ENCODE measurements at regions not wholly inside any gene's neighbourhood (a gene's known extent, or its start where the extent isn't known, plus 50 kb on each side); places are given as distances from the start of the nearest gene placed in this dataset.

DNA sequence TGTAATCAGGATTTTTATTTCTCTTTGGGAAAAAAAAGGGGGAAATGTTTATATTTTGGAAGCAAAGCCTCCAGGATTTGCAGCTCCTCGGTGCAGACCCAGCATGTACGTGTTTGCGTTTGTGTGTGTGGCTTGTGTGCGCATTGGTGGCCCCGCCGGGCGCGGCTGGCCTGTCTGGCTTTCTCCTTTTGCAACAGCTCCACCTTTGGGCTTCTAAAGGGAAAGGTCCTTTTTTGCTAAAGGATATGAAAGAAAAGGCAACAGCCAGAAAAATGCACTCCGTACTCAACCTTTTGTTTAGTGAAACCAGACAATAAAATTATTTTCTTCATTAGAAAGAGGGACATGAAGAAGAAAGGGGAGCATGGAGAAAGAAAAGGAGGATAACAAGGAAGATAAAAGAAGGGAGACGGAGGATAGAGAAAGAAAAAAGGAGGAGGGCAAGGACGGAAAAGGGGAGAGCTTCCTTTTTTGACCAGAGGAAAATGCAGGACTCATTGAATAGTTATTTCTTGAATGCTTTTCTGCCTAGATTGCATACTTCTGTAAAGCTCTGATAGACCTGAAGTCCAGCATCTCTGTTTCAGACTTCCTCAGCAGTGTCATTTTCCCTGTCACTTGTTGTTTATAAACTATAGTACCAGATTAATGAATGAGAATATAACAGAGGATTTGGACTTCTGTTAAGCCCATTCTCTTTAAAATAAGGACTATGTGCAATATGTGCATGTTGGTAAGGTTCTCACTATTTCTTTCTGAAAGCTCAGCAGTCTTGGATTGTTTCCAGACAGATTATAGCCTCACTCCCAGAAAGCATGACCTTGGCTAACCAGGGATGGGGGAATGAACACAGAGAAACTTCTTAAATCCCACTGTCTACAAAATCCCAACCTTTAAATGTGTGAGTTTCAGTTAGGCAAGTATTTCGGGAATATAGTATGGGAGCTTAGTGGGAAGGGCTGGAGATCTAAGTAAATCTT lies 563.1 kb upstream of the PIK3C3 start:
- no peak for FAIRE-seq
- in situ Hi-C loops (cut with MboI) = no loop called here

More for the DNA sequence above, 563.1 kb upstream of the PIK3C3 start:
- ChIA-PET SMC1A (ENCODE audit: uncharacterized antibody, unreplicated experiment) (interaction anchor here (1.0 kb wide), 1 partner anchor 457 kb away, joined by 3 read pairs; no protein-coding TSS in a partner anchor), RAD21 (ENCODE audit: unreplicated experiment) (interaction anchor here (0.7 to 1.6 kb wide), 2 partner anchors 12 to 518 kb away, joined by 3 read pairs; no protein-coding TSS in a partner anchor), CTCF (interaction anchor here (0.9 to 2.1 kb wide), 4 partner anchors 10 to 517 kb away, joined by 4 to 10 read pairs (median 4); no protein-coding TSS in a partner anchor), POLR2A (no interaction called here)
- no peak for DNase-seq (ENCODE audit: low read depth, low spot score)
- H3K36me3 ChIP-seq (ENCODE audit: control insufficient read depth in 2 of 2, insufficient read depth in 2 of 2, low read length in 1 of 2) = no peaks in the 10 kb centered on the region
- BruUV-seq (replicated peaks) = no TSS peak
- H3K4me2 ChIP-seq (ENCODE audit: control insufficient read depth, insufficient read depth) = no peak overlapping the region
- intact Hi-C loops (cut with micrococcal nuclease; ENCODE audit: unreplicated experiment) = loop anchor here (10.0 kb wide), 1 partner anchor 457 kb away; no protein-coding TSS in a partner anchor
- 22% methylated on average over 12 of the region's 12 CpGs for WGBS (ENCODE audit: insufficient coverage, insufficient replicate concordance, low lambda C conversion rate, missing lambda C conversion rate)
- H3K27me3 ChIP-seq (replicated peaks in 1 of 2; ENCODE audit: control insufficient read depth in 2 of 2, insufficient read depth in 2 of 2, low read length in 1 of 2) = peaks cover 0 to 3% of the 10 kb centered on the region in 2 experiments; a peak in 1 of 4 replicates
- H4K20me1 ChIP-seq (ENCODE audit: control insufficient read depth, insufficient read depth) = no peaks in the 10 kb centered on the region
- ATAC-seq = peak; percentile 65
- no peak overlapping the region for H3K4me3 ChIP-seq
- H3K79me2 ChIP-seq (ENCODE audit: control insufficient read depth, insufficient read depth, low read length) = no peaks in the 10 kb centered on the region
- no peaks in the 10 kb centered on the region for H3K9me3 ChIP-seq (replicated peaks; ENCODE audit: control insufficient read depth, insufficient read depth, low read length)
- no peak overlapping the region for H3K9ac ChIP-seq (ENCODE audit: control insufficient read depth, insufficient read depth, low read length)
- peak overlapping the region; percentile 39; the same call in 1 of the 2 replicates for H2AFZ ChIP-seq (ENCODE audit: control insufficient read depth, low read depth, low read length)
- TF ChIP-seq RAD21 (IDR thresholded peaks at IDR 0.05; ENCODE audit: insufficient read depth, low read depth, low read length) (peak; percentile 61), SUPT20H (IDR thresholded peaks at IDR 0.05; ENCODE audit: borderline replicate concordance, control insufficient read depth, low read depth, low read length) (no peak), CHD2 (IDR thresholded peaks at IDR 0.05; ENCODE audit: borderline replicate concordance, low read depth, low read length) (no peak), SMC3 (IDR thresholded peaks at IDR 0.05; ENCODE audit: borderline replicate concordance, low read length) (peak; percentile 16; the same call in 1 of the 2 replicates)
- TF ChIP-seq, protein P1, sequence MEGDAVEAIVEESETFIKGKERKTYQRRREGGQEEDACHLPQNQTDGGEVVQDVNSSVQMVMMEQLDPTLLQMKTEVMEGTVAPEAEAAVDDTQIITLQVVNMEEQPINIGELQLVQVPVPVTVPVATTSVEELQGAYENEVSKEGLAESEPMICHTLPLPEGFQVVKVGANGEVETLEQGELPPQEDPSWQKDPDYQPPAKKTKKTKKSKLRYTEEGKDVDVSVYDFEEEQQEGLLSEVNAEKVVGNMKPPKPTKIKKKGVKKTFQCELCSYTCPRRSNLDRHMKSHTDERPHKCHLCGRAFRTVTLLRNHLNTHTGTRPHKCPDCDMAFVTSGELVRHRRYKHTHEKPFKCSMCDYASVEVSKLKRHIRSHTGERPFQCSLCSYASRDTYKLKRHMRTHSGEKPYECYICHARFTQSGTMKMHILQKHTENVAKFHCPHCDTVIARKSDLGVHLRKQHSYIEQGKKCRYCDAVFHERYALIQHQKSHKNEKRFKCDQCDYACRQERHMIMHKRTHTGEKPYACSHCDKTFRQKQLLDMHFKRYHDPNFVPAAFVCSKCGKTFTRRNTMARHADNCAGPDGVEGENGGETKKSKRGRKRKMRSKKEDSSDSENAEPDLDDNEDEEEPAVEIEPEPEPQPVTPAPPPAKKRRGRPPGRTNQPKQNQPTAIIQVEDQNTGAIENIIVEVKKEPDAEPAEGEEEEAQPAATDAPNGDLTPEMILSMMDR (IDR thresholded peaks at IDR 0.05 in 2 of 3, conservative IDR thresholded peaks at IDR 0.05 in 1 of 3; ENCODE audit: control insufficient read depth in 2 of 3, extremely low read depth in 1 of 3, insufficient read depth in 1 of 3, low read depth in 3 of 3, low read length in 3 of 3) = peak; percentile 40 to 59 (median 53); a peak in 5 of 6 replicates
- no peak overlapping the region for H3K27ac ChIP-seq (ENCODE audit: control insufficient read depth, insufficient read depth)
- no peaks in the 10 kb centered on the region for H3K4me1 ChIP-seq (ENCODE audit: control insufficient read depth, insufficient read depth, low read length)

Measured in GM12878 (cell line).